Spleen (tissue), 11 donors: ENCODE measurements at regions not wholly inside any gene's neighbourhood (a gene's known extent, or its start where the extent isn't known, plus 50 kb on each side); places are given as distances from the start of the nearest gene placed in this dataset.
"Not testable (repeated sequence)": the region's sequence is repeated elsewhere in the genome, so short reads cannot be mapped to it uniquely, and the experiment has no call there.

Source experiments
- DNase-seq: peaks from one replicate; pipeline ENCODE4 v3.0.0-alpha.2; 2020
- H3K27ac ChIP-seq, 8 donors: fragments of 200-600 bp; sonication (generic) in 7 of 8; 1 replicate in 4 of 8; 2 replicates in 4 of 8; pipeline versions ENCODE4 v1.5.0 to v1.8.0; 2016 to 2021; ENCODE audit warnings: inconsistent platforms in 4 of 8, mild to moderate bottlenecking in 4 of 8, moderate library complexity in 1 of 8
- H3K27me3 ChIP-seq, 7 donors: fragments of 200-600 bp; sonication (generic) in 6 of 7; replicated peaks in 1 of 7; 1 replicate in 4 of 7; 2 replicates in 3 of 7; pipeline versions ENCODE4 v1.5.0 to v1.8.0; 2016 to 2021; ENCODE audit warnings: inconsistent platforms in 3 of 7, mild to moderate bottlenecking in 1 of 7
- H3K36me3 ChIP-seq, 6 donors: fragments of 200-600 bp; sonication (generic) in 5 of 6; 1 replicate in 4 of 6; 2 replicates in 2 of 6; pipeline versions ENCODE4 v1.5.0 to v1.8.0; 2016 to 2021; ENCODE audit warnings: inconsistent platforms in 2 of 6
- H3K4me1 ChIP-seq, 6 donors: fragments of 200-600 bp; sonication (generic) in 5 of 6; 1 replicate in 3 of 6; 2 replicates in 3 of 6; pipeline versions ENCODE4 v1.5.0 to v1.8.0; 2016 to 2021; ENCODE audit warnings: inconsistent platforms in 3 of 6
- H3K4me3 ChIP-seq, 8 donors: fragments of 200-600 bp; sonication (generic) in 7 of 8; 1 replicate in 4 of 8; 2 replicates in 4 of 8; pipeline versions ENCODE4 v1.5.0 to v1.8.0; 2016 to 2021; ENCODE audit warnings: inconsistent platforms in 4 of 8, mild to moderate bottlenecking in 4 of 8, moderate library complexity in 2 of 8
- H3K9me3 ChIP-seq, 8 donors: fragments of 200-600 bp; sonication (generic) in 7 of 8; 1 replicate in 4 of 8; 2 replicates in 4 of 8; pipeline versions ENCODE4 v1.5.0 to v1.8.0; 2016 to 2021; ENCODE audit warnings: inconsistent platforms in 4 of 8
- CTCF ChIP-seq, 11 experiments: fragments of 200-600 bp in 7 of 11; fragments of 450-650 bp in 4 of 11; sonication (generic) in 4 of 11; IDR thresholded peaks in 8 of 11; conservative IDR thresholded peaks in 3 of 11; 1 replicate in 7 of 11; 2 replicates in 4 of 11; pipeline versions ENCODE4 v1.4.0 to v1.8.0; 2016 to 2021; ENCODE audit warnings: antibody characterized with exemption in 11 of 11, inconsistent platforms in 4 of 11, mild to moderate bottlenecking in 1 of 11
- POLR2A ChIP-seq, 3 donors: fragments of 450-650 bp; IDR thresholded peaks; one replicate each; pipeline ENCODE4 v1.5.1; 2017; ENCODE audit warnings: antibody characterized with exemption in 3 of 3, mild to moderate bottlenecking in 1 of 3
- POLR2AphosphoS5 ChIP-seq, 3 donors: sonication (generic); formaldehyde crosslinking; IDR thresholded peaks; one replicate each; pipeline ENCODE4 v1.5.1; 2017; ENCODE audit warnings: antibody characterized with exemption in 3 of 3
- WGBS, 5 donors: extraction: QIAGEN DNeasy Blood & Tissue Kit in 3 of 5; methylation state at CpG; one replicate each; pipeline versions ENCODE4 v1.1.5 to v1.1.7; 2013 to 2018; 5-methylcytosine and 5-hydroxymethylcytosine counted together
- intact Hi-C: fragments of 100-400 bp; cut with DNase I; formaldehyde crosslinking; loops from one replicate; pipeline ENCODE4 v1.15.0; 2023; ENCODE audit warnings: low total_unique reads
- donor health status: healthy with polysubstance abuse.
- donor health status: DM: no; HTN: no; CAD: no; lungs with moderate emphysema.
- donor health status: DM: no; HTN: no; CAD: no.
- donor health status: Bipolar disorder and iron deficiency.
- donor health status: healthy.
- donor health status: DM: no; HTN: no; CAD: no.
- donor health status: DM: yes; HTN: yes; CAD: no.

GRCh38 chrX:138875472-138875871 lies 164.0 kb upstream of the FGF13 start:
- 81 to 100% (median 88%) methylated on average over 4 of the region's 4 CpGs for WGBS, 5 donors
- Histone ChIP-seq H3K9me3 (peaks cover 0 to 12% (median 0%) of the 10 kb centered on the region in 8 donors), H3K4me1 (no peaks in the 10 kb centered on the region), H3K36me3 (no peaks in the 10 kb centered on the region), H3K27ac (no peak overlapping the region), H3K4me3 (no peak overlapping the region), H3K27me3 (no peaks in the 10 kb centered on the region)
- intact Hi-C loops, result no loop called here
- no peak for TF ChIP-seq POLR2A (IDR thresholded peaks at IDR 0.05)
- no peak for TF ChIP-seq POLR2AphosphoS5 (IDR thresholded peaks at IDR 0.05)
- no peak for TF ChIP-seq CTCF (IDR thresholded peaks at IDR 0.05 in 8 of 11, conservative IDR thresholded peaks at IDR 0.05 in 3 of 11)
- DNase-seq, result no peak

- 80 to 91% (median 91%) methylated on average over 5 of the region's 5 CpGs for WGBS, 5 donors
- H3K4me1 ChIP-seq, result no peaks in the 10 kb centered on the region
- no peaks in the 10 kb centered on the region for H3K27me3 ChIP-seq
- no peaks in the 10 kb centered on the region for H3K36me3 ChIP-seq
- H3K4me3 ChIP-seq, result no peak overlapping the region
- peaks cover 0 to 5% (median 0%) of the 10 kb centered on the region in 8 donors for H3K9me3 ChIP-seq
- no peak overlapping the region for H3K27ac ChIP-seq
- TF ChIP-seq CTCF (IDR thresholded peaks at IDR 0.05 in 8 of 11, conservative IDR thresholded peaks at IDR 0.05 in 3 of 11) (no peak), POLR2AphosphoS5 (IDR thresholded peaks at IDR 0.05) (no peak), POLR2A (IDR thresholded peaks at IDR 0.05) (no peak)
- DNase-seq, result no peak
- intact Hi-C loops, result no loop called here
These were observed 162.9 kb upstream of the FGF13 start for GRCh38 chrX:138874271-138874935.

- WGBS, 5 donors, result 78 to 96% (median 85%) methylated on average over 6 of the region's 6 CpGs
- intact Hi-C loops, H3K27ac ChIP-seq: not testable (repeated sequence)
These were observed 162.1 kb upstream of the FGF13 start for GRCh38 chrX:138873640-138874039.

GRCh38 chrX:138872537-138872936 lies 161.0 kb upstream of the FGF13 start:
- DNase-seq, result no peak
- WGBS, 5 donors, result 74 to 100% (median 100%) methylated on average over 1 of the region's 1 CpG
- H3K4me3 ChIP-seq, result no peak overlapping the region
- H3K27me3 ChIP-seq, result no peaks in the 10 kb centered on the region
- no peak for TF ChIP-seq CTCF (IDR thresholded peaks at IDR 0.05 in 8 of 11, conservative IDR thresholded peaks at IDR 0.05 in 3 of 11)
- no peak for TF ChIP-seq POLR2AphosphoS5 (IDR thresholded peaks at IDR 0.05)
- no peak for TF ChIP-seq POLR2A (IDR thresholded peaks at IDR 0.05)
- H3K36me3 ChIP-seq, result no peaks in the 10 kb centered on the region
- intact Hi-C loops, result no loop called here
- peaks cover 0 to 5% (median 0%) of the 10 kb centered on the region in 8 donors for H3K9me3 ChIP-seq
- no peaks in the 10 kb centered on the region for H3K4me1 ChIP-seq
- H3K27ac ChIP-seq, result no peak overlapping the region

More at GRCh38 chrX:138873640-138874039, 162.1 kb upstream of the FGF13 start:
- H3K4me1 ChIP-seq, DNase-seq, H3K4me3 ChIP-seq, H3K27me3 ChIP-seq, H3K36me3 ChIP-seq, H3K9me3 ChIP-seq: not testable (repeated sequence)
